Ishikawa (cell line): ENCODE measurements at regions not wholly inside any gene's neighbourhood (a gene's known extent, or its start where the extent isn't known, plus 50 kb on each side); places are given as distances from the start of the nearest gene placed in this dataset.

Source experiments
- CEBPB ChIP-seq: IDR thresholded peaks from 2 replicates; pipeline ENCODE4 v1.6.1; 2012
- CREB1 ChIP-seq: IDR thresholded peaks from 2 replicates; pipeline ENCODE4 v1.6.1; 2012; ENCODE audit warnings: low read depth
- EGR1 ChIP-seq: IDR thresholded peaks from 2 replicates; pipeline ENCODE4 v1.6.1; 2012
- EP300 ChIP-seq: IDR thresholded peaks from 2 replicates; pipeline ENCODE4 v1.6.1; 2012; ENCODE audit warnings: borderline replicate concordance
- FOXM1 ChIP-seq: IDR thresholded peaks from 2 replicates; pipeline ENCODE4 v1.6.1; 2012; ENCODE audit warnings: low read depth, borderline replicate concordance
- MAX ChIP-seq: IDR thresholded peaks from 2 replicates; pipeline ENCODE4 v1.6.1; 2012
- NFIC ChIP-seq: IDR thresholded peaks from 2 replicates; pipeline ENCODE4 v1.6.1; 2012
- RAD21 ChIP-seq: IDR thresholded peaks from 2 replicates; pipeline ENCODE4 v1.6.1; 2012; ENCODE audit warnings: low read depth
- REST ChIP-seq: IDR thresholded peaks from 2 replicates; pipeline ENCODE4 v1.6.1; 2012; ENCODE audit warnings: low read depth, mild to moderate bottlenecking
- TAF1 ChIP-seq: IDR thresholded peaks from 2 replicates; pipeline ENCODE4 v1.6.1; 2012; ENCODE audit warnings: low read depth, mild to moderate bottlenecking
- TCF12 ChIP-seq: IDR thresholded peaks from 2 replicates; pipeline ENCODE4 v1.6.1; 2012; ENCODE audit warnings: low read depth
- TEAD4 ChIP-seq: IDR thresholded peaks from 2 replicates; pipeline ENCODE4 v1.6.1; 2012
- USF1 ChIP-seq: IDR thresholded peaks from 2 replicates; pipeline ENCODE4 v1.6.1; 2012
- YY1 ChIP-seq: IDR thresholded peaks from 2 replicates; pipeline ENCODE4 v1.6.1; 2012; ENCODE audit warnings: low read depth
- ZBTB7A ChIP-seq: IDR thresholded peaks from 2 replicates; pipeline ENCODE4 v1.6.1; 2012; ENCODE audit warnings: low read depth

- TF ChIP-seq NFIC, result no peak
- no peak for TF ChIP-seq FOXM1
- TF ChIP-seq ZBTB7A, result no peak
- TF ChIP-seq TEAD4, result no peak
- no peak for TF ChIP-seq CEBPB
- no peak for TF ChIP-seq RAD21
- no peak for TF ChIP-seq REST
- no peak for TF ChIP-seq CREB1
- TF ChIP-seq USF1, result no peak
- TF ChIP-seq MAX, result no peak
- no peak for TF ChIP-seq EGR1
- TF ChIP-seq TAF1, result no peak
- no peak for TF ChIP-seq EP300
- no peak for TF ChIP-seq YY1
- no peak for TF ChIP-seq TCF12
These were observed 174.0 kb upstream of the MMADHC start for GRCh38 chr2:149761611-149762010.

DNA sequence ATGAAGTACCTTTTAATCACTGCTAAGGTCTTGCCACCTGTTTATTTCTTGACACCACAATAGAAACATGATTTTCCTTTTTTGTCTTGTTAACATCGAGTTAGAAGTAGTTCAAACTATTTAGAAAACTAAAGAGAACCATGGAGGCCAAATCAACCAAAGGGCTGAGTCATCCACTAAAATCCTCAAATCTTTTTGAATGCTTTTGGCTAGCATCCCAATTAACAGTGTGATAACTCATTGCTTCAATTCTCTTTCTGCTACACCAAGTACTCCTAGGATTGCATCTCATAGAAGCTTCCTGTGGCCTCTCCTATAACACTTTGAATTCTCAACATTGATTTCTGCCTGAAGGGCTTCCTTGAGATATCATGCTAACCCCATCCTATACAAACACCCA is 159.9 kb upstream of the MMADHC start:
- no peak for TF ChIP-seq NFIC
- TF ChIP-seq EP300, result no peak
- no peak for TF ChIP-seq FOXM1
- TF ChIP-seq TEAD4, result no peak
- TF ChIP-seq EGR1, result no peak
- TF ChIP-seq CEBPB, result no peak
- TF ChIP-seq TAF1, result no peak
- TF ChIP-seq YY1, result no peak
- no peak for TF ChIP-seq RAD21
- TF ChIP-seq MAX, result no peak
- no peak for TF ChIP-seq REST
- no peak for TF ChIP-seq ZBTB7A
- no peak for TF ChIP-seq TCF12
- no peak for TF ChIP-seq USF1

DNA sequence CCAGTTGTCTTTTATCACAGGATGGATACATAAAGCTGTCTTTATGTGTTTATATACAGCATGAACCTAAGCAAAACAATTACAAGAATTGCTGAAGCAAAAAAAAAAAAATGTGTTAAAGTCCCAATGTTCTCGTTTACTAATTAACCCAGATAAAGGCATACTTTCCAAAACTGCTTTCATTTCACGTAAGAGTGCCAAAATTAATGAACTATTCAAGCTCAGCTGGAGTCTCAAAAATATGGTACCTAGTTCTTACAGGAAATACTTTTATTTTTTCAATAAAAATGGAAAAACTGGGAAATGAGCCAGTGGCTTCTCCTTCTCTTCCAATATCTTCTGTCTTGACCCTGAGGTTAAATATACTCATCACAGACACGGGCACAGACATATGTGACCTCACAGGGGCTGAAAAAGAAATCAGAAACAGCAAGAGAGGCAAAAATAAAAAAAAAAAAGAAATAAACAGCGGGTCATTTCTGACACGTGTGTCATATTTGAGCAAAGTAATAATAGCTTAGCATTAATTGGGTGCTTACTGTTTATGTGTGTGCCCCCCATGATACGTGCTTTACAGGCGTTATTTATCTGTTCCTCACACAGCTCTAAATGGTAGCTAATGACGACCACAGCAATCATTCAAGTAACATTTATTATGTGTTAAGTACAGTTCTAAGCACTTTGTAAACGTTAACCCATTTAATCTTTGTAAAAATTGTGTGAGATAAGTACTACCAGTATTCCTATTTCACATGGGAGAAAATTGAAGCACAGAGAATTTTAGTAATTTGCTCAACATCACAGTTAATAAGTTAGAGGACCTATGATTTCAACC is 158.0 kb upstream of the MMADHC start:
- no peak for TF ChIP-seq TEAD4
- TF ChIP-seq YY1, result no peak
- no peak for TF ChIP-seq EP300
- TF ChIP-seq MAX, result no peak
- TF ChIP-seq REST, result no peak
- TF ChIP-seq RAD21, result no peak
- TF ChIP-seq EGR1, result no peak
- no peak for TF ChIP-seq CREB1
- no peak for TF ChIP-seq CEBPB
- TF ChIP-seq FOXM1, result no peak
- TF ChIP-seq TAF1, result no peak

- TF ChIP-seq REST (no peak), FOXM1 (no peak), TAF1 (no peak), EP300 (no peak), EGR1 (no peak), YY1 (no peak), USF1 (no peak), TEAD4 (no peak), MAX (no peak), CEBPB (no peak)
These were observed 157.3 kb upstream of the MMADHC start for GRCh38 chr2:149744865-149745264.
